ENCODE measurements at regions not wholly inside any gene's neighbourhood (a gene's known extent, or its start where the extent isn't known, plus 50 kb on each side); places are given as distances from the start of the nearest gene placed in this dataset.

GRCh38 chr2:147665105-147665504, 179.7 kb upstream of the ACVR2A start:
- no peak for ATAC-seq (ENCODE audit: low read depth)

GRCh38 chr2:147663962-147664361, 180.9 kb upstream of the ACVR2A start:
- DNase-seq (no peak), ATAC-seq (ENCODE audit: low read depth) (no peak)
- Histone ChIP-seq H3K36me3 (replicated peaks in 1 of 2; ENCODE audit: control extremely low read depth in 1 of 2, control insufficient read depth in 1 of 2, extremely low read depth in 1 of 2, insufficient read depth in 2 of 2, low read length in 1 of 2) (no peaks in the 10 kb centered on the region), H3K27me3 (replicated peaks in 1 of 4; ENCODE audit: control extremely low read depth in 1 of 4, control insufficient read depth in 3 of 4, insufficient read depth in 4 of 4, low read length in 3 of 4) (no peaks in the 10 kb centered on the region), H3K9ac (ENCODE audit: low read length) (no peak overlapping the region), H3K9me3 (ENCODE audit: control extremely low read depth in 1 of 3, control insufficient read depth in 2 of 3, insufficient read depth in 1 of 3, low read length in 2 of 3) (no peaks in the 10 kb centered on the region), H3K4me2 (replicated peaks; ENCODE audit: low read depth, low read length, poor library complexity, severe bottlenecking) (no peak overlapping the region), H3K4me3 (ENCODE audit: control extremely low read depth in 1 of 5, extremely low read depth in 1 of 5, insufficient read depth in 1 of 5, low read depth in 2 of 5, low read length in 4 of 5) (no peak overlapping the region), H3K79me2 (ENCODE audit: control insufficient read depth, insufficient read depth, low read length) (no peaks in the 10 kb centered on the region), H4K20me1 (ENCODE audit: control insufficient read depth, insufficient read depth, low read length, poor library complexity, severe bottlenecking) (no peaks in the 10 kb centered on the region), H3K4me1 (ENCODE audit: control insufficient read depth in 2 of 2, insufficient read depth in 2 of 2, low read length in 2 of 2) (no peaks in the 10 kb centered on the region), H2AFZ (ENCODE audit: insufficient read depth, low read depth, low read length, poor library complexity, severe bottlenecking) (no peak overlapping the region), H3K27ac (ENCODE audit: low read length in 2 of 2) (no peak overlapping the region)
- 72% methylated on average over 2 of the region's 2 CpGs for WGBS (ENCODE audit: insufficient coverage)
- Mint-ChIP-seq H3K4me3 (no peak overlapping the region), H3K27me3 (no peaks in the 10 kb centered on the region), H3K27ac (no peak overlapping the region), H3K4me1 (peaks cover 1% of the 10 kb centered on the region), H3K9me3 (ENCODE audit: insufficient read depth) (no peaks in the 10 kb centered on the region)
- intact Hi-C loops (cut with micrococcal nuclease) = no loop called here
- TF ChIP-seq CTCF (IDR thresholded peaks at IDR 0.05) (no peak), EZH2 (IDR thresholded peaks at IDR 0.05; ENCODE audit: borderline replicate concordance, insufficient read depth, low read depth, low read length, poor library complexity, severe bottlenecking) (no peak)
- POLR2A ChIA-PET = no interaction called here
- CTCF ChIA-PET = no interaction called here

More at GRCh38 chr2:147665105-147665504, 179.7 kb upstream of the ACVR2A start:
- CTCF ChIA-PET = no interaction called here
- H3K79me2 ChIP-seq (ENCODE audit: control insufficient read depth, insufficient read depth, low read length) = no peaks in the 10 kb centered on the region
- H2AFZ ChIP-seq (ENCODE audit: insufficient read depth, low read depth, low read length, poor library complexity, severe bottlenecking) = no peak overlapping the region
- no peak overlapping the region for H3K4me3 Mint-ChIP-seq
- no peak overlapping the region for H3K9ac ChIP-seq (ENCODE audit: low read length)
- no peaks in the 10 kb centered on the region for H3K27me3 Mint-ChIP-seq
- intact Hi-C loops (cut with micrococcal nuclease) = no loop called here
- POLR2A ChIA-PET = no interaction called here
- H4K20me1 ChIP-seq (ENCODE audit: control insufficient read depth, insufficient read depth, low read length, poor library complexity, severe bottlenecking) = no peaks in the 10 kb centered on the region
- H3K4me1 Mint-ChIP-seq = peaks cover 1% of the 10 kb centered on the region
- H3K4me1 ChIP-seq (ENCODE audit: control insufficient read depth in 2 of 2, insufficient read depth in 2 of 2, low read length in 2 of 2) = no peaks in the 10 kb centered on the region
- no peaks in the 10 kb centered on the region for H3K9me3 Mint-ChIP-seq (ENCODE audit: insufficient read depth)
- H3K27ac Mint-ChIP-seq = no peak overlapping the region
- no peaks in the 10 kb centered on the region for H3K9me3 ChIP-seq (ENCODE audit: control extremely low read depth in 1 of 3, control insufficient read depth in 2 of 3, insufficient read depth in 1 of 3, low read length in 2 of 3)
- H3K27ac ChIP-seq (ENCODE audit: low read length in 2 of 2) = no peak overlapping the region
- TF ChIP-seq CTCF (IDR thresholded peaks at IDR 0.05) (no peak), EZH2 (IDR thresholded peaks at IDR 0.05; ENCODE audit: borderline replicate concordance, insufficient read depth, low read depth, low read length, poor library complexity, severe bottlenecking) (no peak)
- DNase-seq = no peak
- H3K27me3 ChIP-seq (replicated peaks in 1 of 4; ENCODE audit: control extremely low read depth in 1 of 4, control insufficient read depth in 3 of 4, insufficient read depth in 4 of 4, low read length in 3 of 4) = no peaks in the 10 kb centered on the region
- no peak overlapping the region for H3K4me3 ChIP-seq (ENCODE audit: control extremely low read depth in 1 of 5, extremely low read depth in 1 of 5, insufficient read depth in 1 of 5, low read depth in 2 of 5, low read length in 4 of 5)
- 87% methylated on average over 2 of the region's 2 CpGs for WGBS (ENCODE audit: insufficient coverage)
- no peaks in the 10 kb centered on the region for H3K36me3 ChIP-seq (replicated peaks in 1 of 2; ENCODE audit: control extremely low read depth in 1 of 2, control insufficient read depth in 1 of 2, extremely low read depth in 1 of 2, insufficient read depth in 2 of 2, low read length in 1 of 2)
- no peak overlapping the region for H3K4me2 ChIP-seq (replicated peaks; ENCODE audit: low read depth, low read length, poor library complexity, severe bottlenecking)
